Psoas muscle (tissue), 7 donors: ENCODE measurements at regions not wholly inside any gene's neighbourhood (a gene's known extent, or its start where the extent isn't known, plus 50 kb on each side); places are given as distances from the start of the nearest gene placed in this dataset.

Experiments
- ATAC-seq, 4 donors: fragments of 200-7000 bp; cut with Tn5 transposase; one replicate each; pipeline ENCODE4 v1.9.1; 2020; ENCODE audit warnings: moderate library complexity in 3 of 4, mild to moderate bottlenecking in 2 of 4
- DNase-seq, 2 donors: peaks; one replicate each; pipeline ENCODE4 v3.0.0-alpha.2; 2020
- H3K27ac ChIP-seq: fragments of 200-600 bp; one replicate; pipeline ENCODE4 v1.8.0; 2022
- H3K27me3 ChIP-seq, 3 donors: fragments of 200-600 bp in 1 of 3; one replicate each; pipeline versions ENCODE4 v1.6.1 to v1.8.0; 2013 to 2022; ENCODE audit warnings: low read length in 2 of 3, mild to moderate bottlenecking in 2 of 3, moderate library complexity in 1 of 3; ENCODE audit not compliant: insufficient read depth in 3 of 3
- H3K36me3 ChIP-seq, 2 donors: fragments of 200-600 bp in 1 of 2; one replicate each; pipeline versions ENCODE4 v1.6.1 to v1.8.0; 2013 to 2022; ENCODE audit warnings: low read depth in 1 of 2, mild to moderate bottlenecking in 1 of 2, moderate library complexity in 1 of 2; ENCODE audit not compliant: insufficient read depth in 1 of 2
- H3K4me1 ChIP-seq: fragments of 200-600 bp; one replicate; pipeline ENCODE4 v1.8.0; 2022
- H3K4me3 ChIP-seq: fragments of 200-600 bp; one replicate; pipeline ENCODE4 v1.8.0; 2022; ENCODE audit warnings: mild to moderate bottlenecking
- H3K9me3 ChIP-seq: fragments of 200-600 bp; one replicate; pipeline ENCODE4 v1.8.0; 2022
- WGBS, 3 donors: extraction: QIAGEN DNeasy Blood & Tissue Kit; methylation state at CpG; one replicate each; pipeline versions ENCODE4 v1.1.6 to v1.1.7; 2013; 5-methylcytosine and 5-hydroxymethylcytosine counted together
- intact Hi-C, 2 donors: fragments of 100-400 bp; cut with DNase I; formaldehyde crosslinking; loops; one replicate each; pipeline versions ENCODE4 v1.11.0 to v1.14.2; 2022
- TF ChIP-seq, protein P1 (sequence below): fragments of 200-600 bp; IDR thresholded peaks from one replicate; pipeline ENCODE4 v1.8.0; 2022; ENCODE audit warnings: antibody characterized with exemption
- donor health status: healthy with polysubstance abuse.
- donor health status: DM: no; HTN: no; CAD: no; lungs with moderate emphysema.
- donor health status: Bipolar disorder and iron deficiency.
- donor health status: healthy.
- donor health status: DM: yes; HTN: yes; CAD: no.
- donor health status: DM: no; HTN: no; CAD: no.
- donor health status: DM: yes; HTN: yes; CAD: no.

DNA sequence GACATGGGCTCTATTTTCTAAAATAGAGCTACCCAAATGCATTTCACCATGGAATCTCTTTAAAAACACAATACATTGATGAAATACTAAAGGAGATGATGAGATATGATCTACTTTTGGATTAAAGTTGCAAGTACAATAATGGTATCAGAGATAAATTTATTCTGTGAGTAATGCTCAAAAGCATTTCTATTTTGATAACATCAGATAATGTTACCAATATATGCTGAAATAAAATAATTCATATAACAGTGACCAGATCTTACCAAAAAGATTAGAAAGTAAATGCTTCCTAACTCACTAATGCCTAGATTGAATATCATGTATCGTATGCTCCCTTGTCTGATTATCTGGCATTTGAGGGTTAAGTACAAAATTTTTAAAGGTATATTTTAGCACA is 761.8 kb upstream of the ZNF608 start:
- no peaks in the 10 kb centered on the region for H3K36me3 ChIP-seq
- H3K27me3 ChIP-seq = no peaks in the 10 kb centered on the region
- no peak for ATAC-seq
- intact Hi-C loops = no loop called here
- H3K27ac ChIP-seq = no peak overlapping the region
- H3K4me1 ChIP-seq = no peaks in the 10 kb centered on the region
- TF ChIP-seq, protein P1, sequence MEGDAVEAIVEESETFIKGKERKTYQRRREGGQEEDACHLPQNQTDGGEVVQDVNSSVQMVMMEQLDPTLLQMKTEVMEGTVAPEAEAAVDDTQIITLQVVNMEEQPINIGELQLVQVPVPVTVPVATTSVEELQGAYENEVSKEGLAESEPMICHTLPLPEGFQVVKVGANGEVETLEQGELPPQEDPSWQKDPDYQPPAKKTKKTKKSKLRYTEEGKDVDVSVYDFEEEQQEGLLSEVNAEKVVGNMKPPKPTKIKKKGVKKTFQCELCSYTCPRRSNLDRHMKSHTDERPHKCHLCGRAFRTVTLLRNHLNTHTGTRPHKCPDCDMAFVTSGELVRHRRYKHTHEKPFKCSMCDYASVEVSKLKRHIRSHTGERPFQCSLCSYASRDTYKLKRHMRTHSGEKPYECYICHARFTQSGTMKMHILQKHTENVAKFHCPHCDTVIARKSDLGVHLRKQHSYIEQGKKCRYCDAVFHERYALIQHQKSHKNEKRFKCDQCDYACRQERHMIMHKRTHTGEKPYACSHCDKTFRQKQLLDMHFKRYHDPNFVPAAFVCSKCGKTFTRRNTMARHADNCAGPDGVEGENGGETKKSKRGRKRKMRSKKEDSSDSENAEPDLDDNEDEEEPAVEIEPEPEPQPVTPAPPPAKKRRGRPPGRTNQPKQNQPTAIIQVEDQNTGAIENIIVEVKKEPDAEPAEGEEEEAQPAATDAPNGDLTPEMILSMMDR = no peak
- H3K4me3 ChIP-seq = no peak overlapping the region
- no peak for DNase-seq
- no peaks in the 10 kb centered on the region for H3K9me3 ChIP-seq
- 93 to 96% (median 94%) methylated on average over 1 of the region's 1 CpG for WGBS, 3 donors

DNA sequence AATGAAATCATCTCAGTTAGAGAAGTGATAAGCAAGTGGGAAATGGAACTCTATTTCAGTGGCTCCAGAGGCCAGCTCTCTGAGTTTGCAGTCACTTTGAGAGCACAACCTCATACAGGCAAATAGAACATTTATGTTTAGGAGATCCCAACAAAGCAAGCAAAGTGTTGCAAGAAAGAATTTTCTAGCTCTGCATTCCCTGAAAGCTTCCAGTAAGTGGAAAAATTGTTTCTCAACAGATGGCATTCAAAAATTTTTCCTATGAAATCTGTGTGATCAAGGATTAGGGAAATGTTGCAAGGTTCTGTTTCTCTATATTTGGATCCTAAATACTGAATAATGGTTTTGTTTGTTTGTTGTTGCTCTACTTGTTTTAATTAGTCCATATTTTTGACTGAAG is 764.2 kb upstream of the ZNF608 start:
- Histone ChIP-seq H3K4me3 (no peak overlapping the region), H3K27me3 (no peaks in the 10 kb centered on the region), H3K4me1 (no peaks in the 10 kb centered on the region), H3K27ac (no peak overlapping the region), H3K36me3 (no peaks in the 10 kb centered on the region), H3K9me3 (no peaks in the 10 kb centered on the region)
- intact Hi-C loops = no loop called here
- DNase-seq = no peak
- TF ChIP-seq, protein P1 = no peak
- ATAC-seq = no peak

DNA sequence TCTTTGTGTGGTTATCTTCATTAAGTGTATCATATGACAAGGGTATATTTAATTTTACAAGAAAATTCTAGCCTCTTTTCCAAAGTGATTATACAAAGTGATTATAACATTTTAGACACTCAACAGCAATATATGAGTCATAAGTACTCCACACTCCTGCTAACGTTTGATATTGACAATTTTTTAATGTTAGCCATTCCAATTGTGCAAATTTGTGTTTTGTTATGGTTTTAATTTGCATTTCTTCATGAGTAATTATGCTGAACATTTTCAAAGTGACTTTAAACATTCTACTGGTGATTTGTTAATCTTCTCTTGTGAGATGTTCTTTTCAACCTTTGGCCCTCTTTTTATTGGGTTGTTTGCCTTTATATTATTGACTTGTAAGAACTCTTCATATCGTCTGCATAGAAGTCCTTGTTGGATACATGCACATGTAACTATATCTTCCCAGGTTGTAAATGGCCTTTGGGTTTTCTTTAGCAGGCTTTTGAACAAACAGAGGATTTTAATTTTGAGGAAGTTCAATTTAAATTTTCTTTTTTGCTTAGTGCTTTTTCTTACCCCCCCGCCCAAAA is 771.6 kb upstream of the ZNF608 start:
- intact Hi-C loops = no loop called here
- H3K4me1 ChIP-seq = no peaks in the 10 kb centered on the region
- DNase-seq (no peak), ATAC-seq (no peak)
- TF ChIP-seq, protein P1 = no peak
- no peaks in the 10 kb centered on the region for H3K36me3 ChIP-seq
- no peak overlapping the region for H3K27ac ChIP-seq
- 70 to 82% (median 72%) methylated on average over 3 of the region's 3 CpGs for WGBS, 3 donors
- H3K27me3 ChIP-seq = no peaks in the 10 kb centered on the region
- no peak overlapping the region for H3K4me3 ChIP-seq
- no peaks in the 10 kb centered on the region for H3K9me3 ChIP-seq

DNA sequence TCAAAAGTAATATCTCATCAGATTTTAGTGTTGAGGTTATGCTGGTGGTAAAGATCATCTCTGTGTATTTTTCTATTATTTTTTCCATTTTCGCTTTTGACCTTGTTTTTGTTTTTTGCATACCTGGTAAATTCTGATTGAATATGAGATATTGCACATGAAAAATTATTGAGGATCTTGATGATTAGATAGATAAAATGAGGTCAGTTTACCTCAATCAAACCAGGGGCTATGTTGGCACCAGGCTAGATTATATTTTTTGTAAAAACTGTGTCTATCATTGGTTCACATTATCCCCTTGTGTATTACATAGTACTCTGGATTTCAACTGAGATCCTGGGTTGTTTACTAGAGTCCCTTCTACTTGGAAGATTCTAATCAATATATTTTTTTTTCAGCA is 774.9 kb upstream of the ZNF608 start:
- H3K4me1 ChIP-seq = peaks cover 3% of the 10 kb centered on the region
- H3K4me3 ChIP-seq = no peak overlapping the region
- WGBS, 3 donors = 2 to 100% (median 98%) methylated on average over 1 of the region's 1 CpG
- no peaks in the 10 kb centered on the region for H3K27me3 ChIP-seq
- TF ChIP-seq, protein P1 = no peak
- H3K27ac ChIP-seq = no peak overlapping the region
- DNase-seq (no peak), ATAC-seq (no peak)
- H3K36me3 ChIP-seq = no peaks in the 10 kb centered on the region
- no peaks in the 10 kb centered on the region for H3K9me3 ChIP-seq
- intact Hi-C loops = no loop called here

DNA sequence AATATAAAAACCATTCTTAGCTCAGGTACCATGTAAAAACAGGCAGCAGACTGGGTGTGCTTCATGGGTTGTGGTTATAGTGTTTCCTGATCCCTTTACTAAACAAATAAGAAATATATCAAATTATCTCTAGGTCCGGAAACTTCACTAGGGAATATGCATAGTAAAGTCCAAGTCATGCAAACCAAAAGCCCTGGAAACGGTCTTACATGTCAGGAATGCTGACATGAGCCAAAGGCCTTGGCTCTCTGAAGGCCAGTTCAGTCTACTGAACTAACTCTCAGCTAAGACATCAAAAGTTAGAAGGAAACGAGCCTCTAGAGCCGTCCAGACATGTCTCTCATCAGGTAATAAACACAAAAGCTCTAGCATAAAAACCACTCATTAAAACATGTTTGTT is 778.9 kb upstream of the ZNF608 start:
- Histone ChIP-seq H3K4me1 (peaks cover 12% of the 10 kb centered on the region), H3K36me3 (no peaks in the 10 kb centered on the region), H3K4me3 (no peak overlapping the region), H3K9me3 (no peaks in the 10 kb centered on the region), H3K27me3 (no peaks in the 10 kb centered on the region), H3K27ac (no peak overlapping the region)
- TF ChIP-seq, protein P1 = no peak
- intact Hi-C loops = no loop called here
- ATAC-seq (no peak), DNase-seq (no peak)
- WGBS, 3 donors = 16 to 29% (median 19%) methylated on average over 4 of the region's 4 CpGs
